Lung (tissue), 11 donors: ENCODE measurements at regions not wholly inside any gene's neighbourhood (a gene's known extent, or its start where the extent isn't known, plus 50 kb on each side); places are given as distances from the start of the nearest gene placed in this dataset.

ENCODE experiments used
- ATAC-seq: fragments of 200-7000 bp; cut with Tn5 transposase; one replicate; pipeline ENCODE4 v1.9.1; 2020; ENCODE audit warnings: moderate number of reproducible peaks; ENCODE audit not compliant: insufficient read depth, low FRiP score
- DNase-seq, 3 donors: peaks; one replicate each; pipeline ENCODE4 v3.0.0-alpha.2; 2013 to 2017
- H3K27ac ChIP-seq, 2 donors: one replicate each; pipeline ENCODE4 v1.5.1; 2013; ENCODE audit warnings: mild to moderate bottlenecking in 2 of 2, moderate library complexity in 2 of 2, control low read depth in 1 of 2, inconsistent platforms in 1 of 2, low read depth in 1 of 2, low read length in 1 of 2
- H3K27me3 ChIP-seq, 3 donors: one replicate each; pipeline ENCODE4 v1.5.1; 2013; ENCODE audit warnings: low read length in 2 of 3; ENCODE audit not compliant: control insufficient read depth in 3 of 3, insufficient read depth in 3 of 3
- H3K36me3 ChIP-seq, 4 donors: one replicate each; pipeline ENCODE4 v1.5.1; 2013; ENCODE audit warnings: low read length in 4 of 4, mild to moderate bottlenecking in 1 of 4, moderate library complexity in 1 of 4; ENCODE audit not compliant: control insufficient read depth in 4 of 4, insufficient read depth in 4 of 4
- H3K4me1 ChIP-seq, 5 donors: one replicate each; pipeline ENCODE4 v1.5.1; 2013; ENCODE audit warnings: low read length in 5 of 5, mild to moderate bottlenecking in 2 of 5, moderate library complexity in 1 of 5; ENCODE audit not compliant: control insufficient read depth in 5 of 5, insufficient read depth in 5 of 5
- H3K4me3 ChIP-seq: one replicate; pipeline ENCODE4 v1.5.1; 2013; ENCODE audit warnings: mild to moderate bottlenecking, control low read depth, moderate library complexity
- H3K9ac ChIP-seq, 2 donors: one replicate each; pipeline ENCODE4 v1.5.1; 2013; ENCODE audit warnings: low read length in 2 of 2, control low read depth in 1 of 2; ENCODE audit not compliant: insufficient read depth in 1 of 2
- H3K9me3 ChIP-seq, 4 donors: one replicate each; pipeline ENCODE4 v1.5.1; 2013; ENCODE audit warnings: low read length in 3 of 4, mild to moderate bottlenecking in 1 of 4, moderate library complexity in 1 of 4; ENCODE audit not compliant: control insufficient read depth in 4 of 4, insufficient read depth in 3 of 4
- CTCF ChIP-seq: IDR thresholded peaks from 2 replicates; pipeline ENCODE4 v1.5.1; 2012; ENCODE audit warnings: mild to moderate bottlenecking; ENCODE audit errors: control extremely low read depth, extremely low read depth
- WGBS, 2 donors: extraction: QIAGEN DNeasy Blood & Tissue Kit; methylation state at CpG; one replicate each; pipeline ENCODE4 v1.1.7; 2013; 5-methylcytosine and 5-hydroxymethylcytosine counted together
- donor health status: control.
- donor health status: control.
- donor health status: Bipolar disorder and iron deficiency.
- donor health status: healthy.
- donor health status: DM: yes; HTN: yes; CAD: no.

DNA sequence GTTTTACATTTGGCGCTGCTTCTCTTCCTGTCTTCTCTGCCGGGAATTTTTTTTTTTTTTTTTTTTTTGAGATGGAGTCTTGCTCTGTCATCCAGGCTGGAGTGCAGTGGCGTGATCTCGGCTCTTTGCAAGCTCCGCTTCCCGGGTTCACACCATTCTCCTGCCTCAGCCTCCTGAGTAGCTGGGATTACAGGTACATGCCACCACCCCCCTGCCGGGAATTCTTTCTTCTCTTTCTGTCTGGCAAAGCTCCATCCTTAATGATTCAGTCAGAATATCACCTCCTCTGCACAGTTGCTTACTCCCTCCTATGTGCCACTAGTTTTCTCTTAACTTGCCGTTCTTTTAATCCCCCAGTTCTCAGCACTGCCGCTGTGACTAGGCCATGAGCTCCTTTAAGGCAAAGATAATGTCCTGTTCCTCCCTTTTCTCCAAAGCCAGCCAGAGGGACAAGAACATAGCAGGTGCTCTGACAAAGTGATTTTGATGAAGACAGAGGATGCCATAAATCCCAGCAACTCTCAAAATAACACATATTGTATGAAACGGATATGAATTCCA lies 112.1 kb upstream of the LRATD1 start:
- no peaks in the 10 kb centered on the region for H3K4me1 ChIP-seq
- ATAC-seq (no peak), DNase-seq (no peak)
- 82 to 90% methylated on average over 10 of the region's 10 CpGs for WGBS, 2 donors
- peaks cover 0 to 4% (median 0%) of the 10 kb centered on the region in 4 donors for H3K9me3 ChIP-seq
- no peaks in the 10 kb centered on the region for H3K36me3 ChIP-seq
- no peaks in the 10 kb centered on the region for H3K27me3 ChIP-seq
- no peak overlapping the region for H3K4me3 ChIP-seq
- no peak overlapping the region for H3K9ac ChIP-seq
- TF ChIP-seq CTCF: no peak
- H3K27ac ChIP-seq: no peak overlapping the region

GRCh38 chr2:14524041-14524802 lies 108.3 kb upstream of the LRATD1 start:
- Histone ChIP-seq H3K27me3 (no peaks in the 10 kb centered on the region), H3K4me3 (no peak overlapping the region), H3K9me3 (peaks cover 0 to 4% (median 0%) of the 10 kb centered on the region in 4 donors), H3K36me3 (no peaks in the 10 kb centered on the region), H3K9ac (no peak overlapping the region), H3K4me1 (no peaks in the 10 kb centered on the region), H3K27ac (no peak overlapping the region)
- whole genome bisulfite sequencing, 2 donors: 84 to 89% methylated on average over 7 of the region's 7 CpGs
- TF ChIP-seq CTCF: no peak
- ATAC-seq (no peak), DNase-seq (no peak)

- ATAC-seq (no peak), DNase-seq (no peak)
- Histone ChIP-seq H3K27ac (no peak overlapping the region), H3K36me3 (no peaks in the 10 kb centered on the region), H3K4me1 (no peaks in the 10 kb centered on the region), H3K9ac (no peak overlapping the region), H3K27me3 (no peaks in the 10 kb centered on the region), H3K9me3 (peaks cover 0 to 4% (median 0%) of the 10 kb centered on the region in 4 donors), H3K4me3 (no peak overlapping the region)
- TF ChIP-seq CTCF: no peak
Measured at GRCh38 chr2:14524803-14525080, 107.8 kb upstream of the LRATD1 start.

DNA sequence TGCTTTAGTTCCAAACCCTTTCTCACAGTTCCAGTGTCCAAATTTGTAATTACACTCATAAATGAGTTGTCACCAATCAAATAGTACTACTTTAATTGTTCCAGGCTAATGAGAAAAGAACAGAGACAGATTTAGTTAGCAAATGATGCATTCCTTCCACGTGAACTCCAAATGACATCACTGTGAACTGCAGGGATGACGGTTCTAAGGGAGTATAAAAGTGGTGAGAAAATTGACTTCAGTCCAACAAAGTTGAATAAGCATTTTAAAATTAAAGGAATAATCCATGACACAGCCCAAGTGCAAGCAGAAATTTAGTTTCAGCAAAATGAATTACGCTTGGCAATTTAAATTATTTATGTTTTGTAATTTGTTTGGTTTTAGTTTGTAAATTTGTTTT lies 102.0 kb upstream of the LRATD1 start:
- ATAC-seq (no peak), DNase-seq (no peak)
- no peak for TF ChIP-seq CTCF
- H3K9ac ChIP-seq: no peak overlapping the region
- no peaks in the 10 kb centered on the region for H3K27me3 ChIP-seq
- no peaks in the 10 kb centered on the region for H3K4me1 ChIP-seq
- H3K4me3 ChIP-seq: no peak overlapping the region
- no peak overlapping the region for H3K27ac ChIP-seq
- H3K9me3 ChIP-seq: peaks cover 0 to 4% (median 1%) of the 10 kb centered on the region in 4 donors
- 65 to 75% methylated on average over 3 of the region's 3 CpGs for WGBS, 2 donors
- no peaks in the 10 kb centered on the region for H3K36me3 ChIP-seq
